OCI-LY7 (cell line): ENCODE measurements at regions not wholly inside any gene's neighbourhood (a gene's known extent, or its start where the extent isn't known, plus 50 kb on each side); places are given as distances from the start of the nearest gene placed in this dataset.

Source experiments
- BruUV-seq: library from RNA; stranded (reverse); fragments of 400-500 nt; replicated peaks from 2 replicates; lab custom pipeline; 2021; lab: Mats Ljungman, UMichigan
- CTCF ChIA-PET: fragments of 300-600 bp; sonication (Branson Sonifier 250); formaldehyde crosslinking; loops from one replicate; lab custom pipeline; 2022; ENCODE audit warnings: antibody characterized with exemption; ENCODE audit not compliant: unreplicated experiment; lab: Charles Lee
- POLR2A ChIA-PET: fragments of 300-600 bp; sonication (Branson Sonifier 250); formaldehyde crosslinking; loops from one replicate; lab custom pipeline; 2022; ENCODE audit warnings: antibody characterized with exemption; lab: Charles Lee
- DNase-seq: peaks from one replicate; pipeline ENCODE4 v3.0.0-alpha.2; 2015; ENCODE audit warnings: low spot score
- H2AFZ ChIP-seq: fragments of 200-600 bp; sonication (generic), shearing (Covaris generic); 2 replicates; pipeline ENCODE4 v1.6.1; 2014; ENCODE audit warnings: mild to moderate bottlenecking, antibody characterized with exemption, low read length, moderate library complexity
- H3K27ac ChIP-seq: fragments of 200-600 bp; sonication (generic); 2 replicates; pipeline ENCODE4 v1.5.1; 2014; ENCODE audit warnings: mixed run types, low read depth, mild to moderate bottlenecking, moderate library complexity, low read length, inconsistent platforms; ENCODE audit not compliant: poor library complexity, severe bottlenecking
- H3K36me3 ChIP-seq: fragments of 200-600 bp; sonication (generic); 2 replicates; pipeline ENCODE4 v1.6.1; 2014; ENCODE audit warnings: mild to moderate bottlenecking, antibody characterized with exemption, low read length, moderate library complexity, mixed read lengths; ENCODE audit not compliant: insufficient read depth
- H3K4me1 ChIP-seq: fragments of 200-600 bp; sonication (generic); 2 replicates; pipeline ENCODE4 v1.5.1; 2014; ENCODE audit warnings: mild to moderate bottlenecking, low read length; ENCODE audit not compliant: insufficient read depth, poor library complexity, severe bottlenecking
- H3K4me2 ChIP-seq: fragments of 200-600 bp; sonication (generic); 2 replicates; pipeline ENCODE4 v1.6.1; 2014; ENCODE audit warnings: mild to moderate bottlenecking, low read length
- H3K4me3 ChIP-seq: fragments of 200-600 bp; sonication (generic); 2 replicates; pipeline ENCODE4 v1.5.1; 2014; ENCODE audit warnings: mild to moderate bottlenecking, low read depth, low read length; ENCODE audit not compliant: poor library complexity, severe bottlenecking
- H3K79me2 ChIP-seq: fragments of 200-600 bp; sonication (generic); 2 replicates; pipeline ENCODE4 v1.6.1; 2016; ENCODE audit warnings: low read depth, mild to moderate bottlenecking, low read length, moderate library complexity, mixed read lengths; ENCODE audit not compliant: insufficient read depth
- H3K9me2 ChIP-seq: fragments of 200-600 bp; sonication (generic); 2 replicates; pipeline ENCODE4 v1.6.1; 2016; ENCODE audit warnings: mild to moderate bottlenecking, low read length, mixed read lengths; ENCODE audit not compliant: insufficient read depth
- H3K9me3 ChIP-seq: fragments of 200-600 bp; sonication (generic); 2 replicates; pipeline ENCODE4 v1.6.1; 2014; ENCODE audit warnings: mild to moderate bottlenecking, mixed run types, low read length, mixed read lengths
- H4K20me1 ChIP-seq: fragments of 200-600 bp; sonication (generic); 2 replicates; pipeline ENCODE4 v1.6.1; 2014; ENCODE audit warnings: mild to moderate bottlenecking, antibody characterized with exemption, low read length, moderate library complexity, mixed read lengths; ENCODE audit not compliant: insufficient read depth
- EZH2phosphoT487 ChIP-seq: fragments of 200-600 bp; sonication (generic); IDR thresholded peaks from 2 replicates; pipeline ENCODE4 v1.6.1; 2018; ENCODE audit warnings: low read depth, borderline replicate concordance, mild to moderate bottlenecking, mixed run types, antibody characterized with exemption, low read length, moderate library complexity, mixed read lengths
- intact Hi-C: fragments of 100-400 bp; cut with micrococcal nuclease; formaldehyde crosslinking; loops from one replicate; pipeline ENCODE4 v1.10.0; 2022; ENCODE audit not compliant: unreplicated experiment
- TF ChIP-seq, protein P1 (sequence below): fragments of 200-600 bp; sonication (generic); conservative IDR thresholded peaks from 2 replicates; pipeline ENCODE4 v1.5.1; 2014; ENCODE audit warnings: mild to moderate bottlenecking, antibody characterized with exemption, low read length, moderate library complexity, mixed read lengths

DNA sequence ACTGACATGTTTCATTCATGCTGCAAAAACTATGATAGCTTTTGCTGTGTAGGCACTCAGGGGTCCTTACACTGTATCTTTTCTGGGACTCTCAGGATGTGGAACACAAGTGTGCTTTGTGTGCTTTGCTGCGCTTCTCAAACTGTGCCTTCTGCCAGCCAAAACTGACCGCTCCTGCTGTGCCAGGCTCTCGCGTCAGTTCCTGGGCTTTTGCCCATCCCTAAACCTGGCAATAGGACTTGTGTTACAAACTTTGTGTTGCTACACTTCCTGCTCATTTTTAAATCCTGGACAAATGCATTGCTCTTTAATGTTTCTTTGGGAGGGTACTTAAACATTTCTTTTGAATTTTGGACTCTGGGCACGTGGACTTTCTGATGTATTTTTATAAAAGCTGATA lies 60.3 kb downstream of the DIPK2A start:
- intact Hi-C loops = no loop called here
- CTCF ChIA-PET = interaction anchor here (1.1 kb wide), 1 partner anchor 57 kb away, joined by 3 read pairs; no protein-coding TSS in a partner anchor

DNA sequence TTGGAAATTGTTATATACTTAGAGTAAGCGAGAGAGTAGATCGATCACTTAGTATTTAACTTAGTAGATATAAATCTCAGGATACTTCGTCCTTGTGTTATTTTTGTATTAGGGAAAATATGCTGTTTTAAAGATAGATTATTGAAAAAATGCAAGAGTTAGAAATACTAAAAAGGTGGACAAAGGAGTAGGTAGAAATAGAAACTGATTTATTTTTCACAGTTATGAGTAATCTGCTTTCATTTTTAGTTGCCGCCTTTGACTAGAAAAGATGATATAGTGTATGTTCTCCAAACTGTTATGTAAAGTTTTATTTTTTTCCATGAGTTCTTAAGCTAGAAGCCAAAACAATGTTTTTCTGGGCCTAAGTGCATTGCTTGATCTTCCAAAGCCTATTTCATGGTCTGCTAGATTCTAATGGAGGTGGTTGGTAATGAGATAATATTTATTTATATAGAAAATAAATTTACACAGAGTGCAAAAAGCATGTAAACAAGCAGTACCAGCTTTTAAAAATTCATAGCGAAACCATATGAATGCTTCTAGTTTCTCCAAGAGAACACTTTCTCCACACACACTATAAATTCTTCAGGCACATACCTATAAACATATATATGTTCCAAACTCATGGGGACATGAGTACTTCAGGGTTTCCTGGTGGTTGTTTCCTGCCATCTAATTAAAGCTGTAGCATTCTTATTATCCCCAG lies 61.1 kb downstream of the DIPK2A start:
- no peaks in the 10 kb centered on the region for H3K9me2 ChIP-seq
- H4K20me1 ChIP-seq = no peaks in the 10 kb centered on the region
- ChIA-PET POLR2A (interaction anchor here (0.7 kb wide), 1 partner anchor 61 kb away, joined by 4 read pairs; the partner anchor contains the start of gene DIPK2A), CTCF (no interaction called here)
- no peaks in the 10 kb centered on the region for H3K9me3 ChIP-seq
- H3K36me3 ChIP-seq = no peaks in the 10 kb centered on the region
- H3K79me2 ChIP-seq = no peaks in the 10 kb centered on the region
- DNase-seq = no peak
- H3K4me3 ChIP-seq = no peak overlapping the region
- no peak overlapping the region for H3K27ac ChIP-seq
- H3K4me2 ChIP-seq = no peak overlapping the region
- no peak overlapping the region for H2AFZ ChIP-seq
- no TSS peak for BruUV-seq
- TF ChIP-seq EZH2phosphoT487 = no peak
- TF ChIP-seq, protein P1, sequence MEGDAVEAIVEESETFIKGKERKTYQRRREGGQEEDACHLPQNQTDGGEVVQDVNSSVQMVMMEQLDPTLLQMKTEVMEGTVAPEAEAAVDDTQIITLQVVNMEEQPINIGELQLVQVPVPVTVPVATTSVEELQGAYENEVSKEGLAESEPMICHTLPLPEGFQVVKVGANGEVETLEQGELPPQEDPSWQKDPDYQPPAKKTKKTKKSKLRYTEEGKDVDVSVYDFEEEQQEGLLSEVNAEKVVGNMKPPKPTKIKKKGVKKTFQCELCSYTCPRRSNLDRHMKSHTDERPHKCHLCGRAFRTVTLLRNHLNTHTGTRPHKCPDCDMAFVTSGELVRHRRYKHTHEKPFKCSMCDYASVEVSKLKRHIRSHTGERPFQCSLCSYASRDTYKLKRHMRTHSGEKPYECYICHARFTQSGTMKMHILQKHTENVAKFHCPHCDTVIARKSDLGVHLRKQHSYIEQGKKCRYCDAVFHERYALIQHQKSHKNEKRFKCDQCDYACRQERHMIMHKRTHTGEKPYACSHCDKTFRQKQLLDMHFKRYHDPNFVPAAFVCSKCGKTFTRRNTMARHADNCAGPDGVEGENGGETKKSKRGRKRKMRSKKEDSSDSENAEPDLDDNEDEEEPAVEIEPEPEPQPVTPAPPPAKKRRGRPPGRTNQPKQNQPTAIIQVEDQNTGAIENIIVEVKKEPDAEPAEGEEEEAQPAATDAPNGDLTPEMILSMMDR = no peak
- H3K4me1 ChIP-seq = peaks cover 17% of the 10 kb centered on the region
- intact Hi-C loops = no loop called here

More for the DNA sequence above, 60.3 kb downstream of the DIPK2A start:
- DNase-seq = no peak
- H3K4me1 ChIP-seq = peaks cover 17% of the 10 kb centered on the region
- BruUV-seq = no TSS peak
- H3K36me3 ChIP-seq = no peaks in the 10 kb centered on the region
- no peak for TF ChIP-seq EZH2phosphoT487
- H2AFZ ChIP-seq = no peak overlapping the region
- H3K9me2 ChIP-seq = no peaks in the 10 kb centered on the region
- H3K4me3 ChIP-seq = no peak overlapping the region
- no peaks in the 10 kb centered on the region for H4K20me1 ChIP-seq
- no peaks in the 10 kb centered on the region for H3K9me3 ChIP-seq
- no peaks in the 10 kb centered on the region for H3K79me2 ChIP-seq
- POLR2A ChIA-PET = interaction anchor here (0.5 to 1.9 kb wide), 4 partner anchors 55 to 183 kb away, joined by 3 to 15 read pairs (median 6); partner anchors contain the start of genes DIPK2A and SLC9A9
- H3K27ac ChIP-seq = no peak overlapping the region
- H3K4me2 ChIP-seq = no peak overlapping the region

DNA sequence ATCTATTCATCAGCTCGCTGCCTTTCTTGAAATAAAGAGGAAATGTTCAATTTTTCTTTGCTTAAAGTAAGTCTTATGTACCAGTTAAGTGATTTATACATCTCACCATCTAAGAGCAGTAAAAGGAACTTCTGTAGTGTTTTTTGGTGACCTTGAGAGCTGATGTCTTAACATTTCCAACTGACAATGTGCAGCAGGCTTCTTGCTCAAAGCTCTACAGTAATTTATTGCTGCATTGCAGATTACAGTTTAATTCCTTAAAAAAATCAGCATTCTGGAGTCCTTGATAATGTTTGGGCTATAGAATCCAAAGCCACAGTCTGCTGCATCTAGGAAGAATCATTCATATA lies 61.6 kb downstream of the DIPK2A start:
- no peak for DNase-seq
- TF ChIP-seq EZH2phosphoT487 = no peak
- TF ChIP-seq, protein P1 = no peak
- ChIA-PET CTCF (no interaction called here), POLR2A (interaction anchor here (0.7 kb wide), 1 partner anchor 62 kb away, joined by 4 read pairs; the partner anchor contains the start of gene DIPK2A)
- Histone ChIP-seq H3K9me2 (no peaks in the 10 kb centered on the region), H3K36me3 (no peaks in the 10 kb centered on the region), H3K79me2 (no peaks in the 10 kb centered on the region), H2AFZ (no peak overlapping the region), H3K4me2 (no peak overlapping the region), H3K9me3 (no peaks in the 10 kb centered on the region), H3K4me3 (no peak overlapping the region), H4K20me1 (no peaks in the 10 kb centered on the region), H3K27ac (no peak overlapping the region), H3K4me1 (peaks cover 13% of the 10 kb centered on the region)
- intact Hi-C loops = no loop called here
- no TSS peak for BruUV-seq
